DND-41 (cell line): ENCODE measurements at regions not wholly inside any gene's neighbourhood (a gene's known extent, or its start where the extent isn't known, plus 50 kb on each side); places are given as distances from the start of the nearest gene placed in this dataset.

Experiments used
- EZH2 ChIP-seq: IDR thresholded peaks from 3 replicates; pipeline ENCODE4 v1.6.1; 2012; ENCODE audit warnings: borderline replicate concordance, low read depth, mild to moderate bottlenecking, moderate library complexity, low read length, inconsistent platforms; ENCODE audit not compliant: severe bottlenecking
- TF ChIP-seq, protein P1 (sequence below): IDR thresholded peaks from 2 replicates; pipeline ENCODE4 v1.5.1; 2012; ENCODE audit warnings: borderline replicate concordance, low read length, moderate library complexity, mild to moderate bottlenecking; ENCODE audit not compliant: poor library complexity, severe bottlenecking; ENCODE audit errors: extremely low read depth

DNA sequence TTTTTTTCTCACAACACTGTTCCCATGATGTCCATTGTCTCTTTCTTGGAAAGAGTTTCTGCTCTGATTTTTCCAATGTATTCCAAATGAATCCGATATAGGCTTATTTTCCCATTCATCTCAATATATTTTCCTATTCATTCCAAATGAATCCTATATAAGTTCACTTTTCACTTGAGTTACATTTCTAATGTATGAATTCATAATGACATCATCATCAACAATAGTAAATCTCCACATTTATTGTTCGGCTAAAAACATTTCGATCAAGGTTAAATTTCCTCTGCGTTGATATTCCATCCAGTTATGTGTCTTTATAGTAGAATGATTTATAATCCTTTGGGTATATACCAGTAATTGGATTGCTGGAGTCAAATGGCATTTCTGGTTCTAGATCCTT lies 76.7 kb upstream of the SLC8A1 start:
- TF ChIP-seq EZH2, result no peak
- TF ChIP-seq, protein P1, sequence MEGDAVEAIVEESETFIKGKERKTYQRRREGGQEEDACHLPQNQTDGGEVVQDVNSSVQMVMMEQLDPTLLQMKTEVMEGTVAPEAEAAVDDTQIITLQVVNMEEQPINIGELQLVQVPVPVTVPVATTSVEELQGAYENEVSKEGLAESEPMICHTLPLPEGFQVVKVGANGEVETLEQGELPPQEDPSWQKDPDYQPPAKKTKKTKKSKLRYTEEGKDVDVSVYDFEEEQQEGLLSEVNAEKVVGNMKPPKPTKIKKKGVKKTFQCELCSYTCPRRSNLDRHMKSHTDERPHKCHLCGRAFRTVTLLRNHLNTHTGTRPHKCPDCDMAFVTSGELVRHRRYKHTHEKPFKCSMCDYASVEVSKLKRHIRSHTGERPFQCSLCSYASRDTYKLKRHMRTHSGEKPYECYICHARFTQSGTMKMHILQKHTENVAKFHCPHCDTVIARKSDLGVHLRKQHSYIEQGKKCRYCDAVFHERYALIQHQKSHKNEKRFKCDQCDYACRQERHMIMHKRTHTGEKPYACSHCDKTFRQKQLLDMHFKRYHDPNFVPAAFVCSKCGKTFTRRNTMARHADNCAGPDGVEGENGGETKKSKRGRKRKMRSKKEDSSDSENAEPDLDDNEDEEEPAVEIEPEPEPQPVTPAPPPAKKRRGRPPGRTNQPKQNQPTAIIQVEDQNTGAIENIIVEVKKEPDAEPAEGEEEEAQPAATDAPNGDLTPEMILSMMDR, result no peak
